B cell (primary cell): ENCODE measurements at regions not wholly inside any gene's neighbourhood (a gene's known extent, or its start where the extent isn't known, plus 50 kb on each side); places are given as distances from the start of the nearest gene placed in this dataset.
A peak's percentile ranks its signal among the peaks of the same experiment; 100 is the strongest.

Experiments used
- ATAC-seq: fragments of 200-7000 bp; cut with Tn5 transposase; one replicate; pipeline ENCODE4 v1.10.0; 2021; ENCODE audit warnings: low read depth, mild to moderate bottlenecking, moderate number of reproducible peaks, moderate library complexity
- CTCF ChIA-PET: fragments of 350-600 bp; sonication (Branson Sonifier 250); formaldehyde crosslinking; loops from one replicate; lab custom pipeline; 2021; ENCODE audit warnings: antibody characterized with exemption, inconsistent platforms; lab: Charles Lee
- POLR2A ChIA-PET: fragments of 350-600 bp; sonication (Branson Sonifier 250); formaldehyde crosslinking; loops from one replicate; lab custom pipeline; 2021; ENCODE audit warnings: antibody characterized with exemption; lab: Charles Lee
- DNase-seq: peaks from one replicate; pipeline ENCODE4 v3.0.0; 2013
- H2AFZ ChIP-seq: 2 replicates; pipeline ENCODE4 v1.6.1; 2012; ENCODE audit warnings: mild to moderate bottlenecking, low read depth, low read length; ENCODE audit not compliant: insufficient read depth, poor library complexity, severe bottlenecking
- H3K27ac ChIP-seq, 2 donors: 1 replicate in 1 of 2; 2 replicates in 1 of 2; pipeline ENCODE4 v1.5.1; 2012 to 2013; ENCODE audit warnings: low read length in 2 of 2, mild to moderate bottlenecking in 2 of 2, moderate library complexity in 1 of 2
- H3K27me3 ChIP-seq, 4 experiments: fragments of 200-600 bp in 1 of 4; sonication (generic) in 1 of 4; replicated peaks in 1 of 4; 1 replicate in 2 of 4; 2 replicates in 2 of 4; pipeline versions ENCODE4 v1.6.1 to v1.7.0; 2013 to 2016; ENCODE audit warnings: low read length in 3 of 4, mild to moderate bottlenecking in 2 of 4, mixed read lengths in 1 of 4, moderate library complexity in 1 of 4; ENCODE audit not compliant: insufficient read depth in 4 of 4, control insufficient read depth in 3 of 4; ENCODE audit errors: control extremely low read depth in 1 of 4
- H3K36me3 ChIP-seq, 2 experiments: replicated peaks in 1 of 2; 1 replicate in 1 of 2; 2 replicates in 1 of 2; pipeline versions ENCODE4 v1.6.1 to v1.7.1; 2013; ENCODE audit warnings: low read length in 1 of 2; ENCODE audit not compliant: insufficient read depth in 2 of 2, control insufficient read depth in 1 of 2; ENCODE audit errors: control extremely low read depth in 1 of 2, extremely low read depth in 1 of 2
- H3K4me1 ChIP-seq, 2 donors: fragments of 200-600 bp in 1 of 2; sonication (generic) in 1 of 2; 1 replicate in 1 of 2; 2 replicates in 1 of 2; pipeline versions ENCODE4 v1.5.1 to v1.6.1; 2013 to 2017; ENCODE audit warnings: low read length in 2 of 2; ENCODE audit not compliant: control insufficient read depth in 2 of 2, insufficient read depth in 2 of 2
- H3K4me2 ChIP-seq: replicated peaks from 2 replicates; pipeline ENCODE3; 2012; ENCODE audit warnings: mild to moderate bottlenecking, low read depth, low read length; ENCODE audit not compliant: poor library complexity, severe bottlenecking
- H3K4me3 ChIP-seq, 5 experiments: fragments of 200-600 bp in 1 of 5; sonication (generic) in 1 of 5; 1 replicate in 3 of 5; 2 replicates in 2 of 5; pipeline versions ENCODE4 v1.5.1 to v1.7.0; 2011 to 2016; ENCODE audit warnings: low read length in 4 of 5, mild to moderate bottlenecking in 4 of 5, low read depth in 2 of 5, control low read depth in 1 of 5, moderate library complexity in 1 of 5; ENCODE audit not compliant: insufficient read depth in 1 of 5; ENCODE audit errors: control extremely low read depth in 1 of 5, extremely low read depth in 1 of 5
- H3K79me2 ChIP-seq: fragments of 200-600 bp; sonication (generic); one replicate; pipeline ENCODE4 v1.6.0; 2016; ENCODE audit warnings: low read length; ENCODE audit not compliant: control insufficient read depth, insufficient read depth
- H3K9ac ChIP-seq: fragments of 200-600 bp; sonication (generic); 2 replicates; pipeline ENCODE4 v1.6.1; 2017; ENCODE audit warnings: mild to moderate bottlenecking, low read length, moderate library complexity
- H3K9me3 ChIP-seq, 3 donors: one replicate each; pipeline versions ENCODE4 v1.6.1 to v1.7.1; 2013; ENCODE audit warnings: low read length in 2 of 3; ENCODE audit not compliant: control insufficient read depth in 2 of 3, insufficient read depth in 1 of 3; ENCODE audit errors: control extremely low read depth in 1 of 3
- H4K20me1 ChIP-seq: 2 replicates; pipeline ENCODE4 v1.6.0; 2012; ENCODE audit warnings: mild to moderate bottlenecking, low read length; ENCODE audit not compliant: insufficient read depth, control insufficient read depth, poor library complexity, severe bottlenecking
- H3K27ac Mint-ChIP-seq: one replicate; pipeline ENCODE4 v1.8.0; 2021; ENCODE audit warnings: mixed read lengths
- H3K27me3 Mint-ChIP-seq: one replicate; pipeline ENCODE4 v1.8.0; 2021; ENCODE audit warnings: mixed read lengths
- H3K4me1 Mint-ChIP-seq: one replicate; pipeline ENCODE4 v1.8.0; 2021; ENCODE audit warnings: mixed read lengths
- H3K4me3 Mint-ChIP-seq: one replicate; pipeline ENCODE4 v1.8.0; 2021; ENCODE audit warnings: mixed read lengths
- H3K9me3 Mint-ChIP-seq: one replicate; pipeline ENCODE4 v1.8.0; 2022; ENCODE audit warnings: mixed read lengths; ENCODE audit not compliant: insufficient read depth
- EZH2 ChIP-seq: IDR thresholded peaks from 2 replicates; pipeline ENCODE4 v1.6.1; 2012; ENCODE audit warnings: borderline replicate concordance, low read depth, mild to moderate bottlenecking, moderate library complexity, low read length; ENCODE audit not compliant: insufficient read depth, poor library complexity, severe bottlenecking
- WGBS: methylation state at CpG from one replicate; pipeline ENCODE4 v1.1.5; 2013; ENCODE audit warnings: missing lambda C conversion rate; ENCODE audit not compliant: insufficient coverage; 5-methylcytosine and 5-hydroxymethylcytosine counted together
- intact Hi-C: fragments of 100-400 bp; cut with micrococcal nuclease; formaldehyde crosslinking; loops from one replicate; pipeline ENCODE4 v1.10.0; 2022
- TF ChIP-seq, protein P1 (sequence below): fragments of 200-600 bp; IDR thresholded peaks from one replicate; pipeline ENCODE4 v1.8.0; 2022; ENCODE audit warnings: antibody characterized with exemption, mild to moderate bottlenecking

DNA sequence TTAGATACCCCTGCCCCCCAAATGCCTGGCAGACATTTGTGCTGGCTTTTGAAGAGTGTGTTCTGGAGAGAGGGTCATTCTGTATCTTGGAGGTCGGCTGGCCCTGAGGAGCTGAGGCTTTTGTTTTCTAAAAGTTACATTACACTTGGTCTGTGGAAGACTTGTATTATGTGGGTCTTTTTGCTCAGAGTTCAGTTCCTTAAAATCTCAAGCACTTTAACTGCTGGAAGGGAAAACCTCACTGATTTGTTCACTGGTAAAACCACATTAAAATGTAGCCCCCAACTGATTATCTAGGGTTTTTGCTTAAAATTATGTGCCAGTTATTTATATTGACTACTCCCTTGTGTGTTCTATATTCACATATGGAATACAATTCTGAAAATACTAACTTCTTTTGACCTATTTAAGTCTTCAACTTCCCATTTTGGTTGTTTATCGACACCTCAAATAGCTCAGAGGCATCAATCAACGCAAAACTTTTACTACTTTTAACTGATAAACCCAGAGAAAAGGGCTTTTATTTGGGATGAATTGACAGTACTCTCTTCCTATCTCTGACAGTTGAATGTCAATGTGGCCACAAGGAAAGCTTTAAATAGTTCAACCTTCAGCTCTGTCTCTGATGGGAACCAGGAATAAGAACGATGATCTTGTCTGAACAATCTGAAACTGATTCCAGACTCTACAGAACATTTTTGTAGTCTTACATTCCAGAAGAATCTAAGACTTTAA, 54.0 kb upstream of the MAP3K1 start:
- Histone ChIP-seq H3K4me3 (peak overlapping the region in 2 of 5 experiments; percentile 7 to 40), H3K27me3 (no peaks in the 10 kb centered on the region), H2AFZ (peak overlapping the region; percentile 62), H3K79me2 (peaks cover 3% of the 10 kb centered on the region), H3K9me3 (no peaks in the 10 kb centered on the region), H4K20me1 (no peaks in the 10 kb centered on the region), H3K4me2 (peak overlapping the region; percentile 60), H3K4me1 (peaks cover 51 to 57% of the 10 kb centered on the region in 2 donors), H3K27ac (peak overlapping the region; percentile 43 to 62), H3K36me3 (no peaks in the 10 kb centered on the region), H3K9ac (peak overlapping the region; percentile 30)
- TF ChIP-seq, protein P1, sequence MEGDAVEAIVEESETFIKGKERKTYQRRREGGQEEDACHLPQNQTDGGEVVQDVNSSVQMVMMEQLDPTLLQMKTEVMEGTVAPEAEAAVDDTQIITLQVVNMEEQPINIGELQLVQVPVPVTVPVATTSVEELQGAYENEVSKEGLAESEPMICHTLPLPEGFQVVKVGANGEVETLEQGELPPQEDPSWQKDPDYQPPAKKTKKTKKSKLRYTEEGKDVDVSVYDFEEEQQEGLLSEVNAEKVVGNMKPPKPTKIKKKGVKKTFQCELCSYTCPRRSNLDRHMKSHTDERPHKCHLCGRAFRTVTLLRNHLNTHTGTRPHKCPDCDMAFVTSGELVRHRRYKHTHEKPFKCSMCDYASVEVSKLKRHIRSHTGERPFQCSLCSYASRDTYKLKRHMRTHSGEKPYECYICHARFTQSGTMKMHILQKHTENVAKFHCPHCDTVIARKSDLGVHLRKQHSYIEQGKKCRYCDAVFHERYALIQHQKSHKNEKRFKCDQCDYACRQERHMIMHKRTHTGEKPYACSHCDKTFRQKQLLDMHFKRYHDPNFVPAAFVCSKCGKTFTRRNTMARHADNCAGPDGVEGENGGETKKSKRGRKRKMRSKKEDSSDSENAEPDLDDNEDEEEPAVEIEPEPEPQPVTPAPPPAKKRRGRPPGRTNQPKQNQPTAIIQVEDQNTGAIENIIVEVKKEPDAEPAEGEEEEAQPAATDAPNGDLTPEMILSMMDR, result no peak
- no peak for TF ChIP-seq EZH2
- DNase-seq (peak; percentile 46), ATAC-seq (no peak)
- Mint-ChIP-seq H3K4me3 (peak overlapping the region; percentile 72), H3K27ac (peak overlapping the region; percentile 90), H3K27me3 (no peaks in the 10 kb centered on the region), H3K9me3 (no peaks in the 10 kb centered on the region), H3K4me1 (peaks cover 61% of the 10 kb centered on the region)
- intact Hi-C loops, result loop anchor here (2.0 kb wide), 1 partner anchor 15 kb away; no protein-coding TSS in a partner anchor
- CTCF ChIA-PET, result interaction anchor here (1.2 to 1.3 kb wide), 3 partner anchors 14 to 172 kb away, joined by 3 to 5 read pairs (median 3); no protein-coding TSS in a partner anchor
- WGBS, result 40% methylated on average over 1 of the region's 4 CpGs
- POLR2A ChIA-PET, result no interaction called here

DNA sequence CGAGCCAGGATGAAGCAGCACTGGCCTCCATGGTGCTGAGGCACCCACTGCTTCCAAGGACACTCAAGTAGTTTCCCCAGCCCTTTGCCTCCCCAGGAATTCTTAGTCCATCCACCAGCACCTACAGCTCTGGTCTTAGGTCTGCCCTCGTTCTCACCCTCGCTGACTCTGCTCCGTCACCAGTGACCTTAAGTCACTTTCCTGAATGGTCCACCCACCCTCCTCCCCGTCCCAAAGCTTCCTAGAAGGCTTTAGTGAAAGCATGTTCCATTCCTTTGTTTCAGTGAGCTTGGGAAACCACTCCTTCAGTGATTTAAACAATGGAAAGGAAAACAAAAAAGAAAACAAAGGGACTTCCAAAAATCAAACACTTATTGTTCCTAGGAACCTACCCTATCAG, 54.6 kb upstream of the MAP3K1 start:
- Mint-ChIP-seq H3K27ac (peak overlapping the region; percentile 90), H3K9me3 (no peaks in the 10 kb centered on the region), H3K4me1 (peaks cover 62% of the 10 kb centered on the region), H3K27me3 (no peaks in the 10 kb centered on the region), H3K4me3 (peak overlapping the region; percentile 72)
- TF ChIP-seq, protein P1, result no peak
- TF ChIP-seq EZH2, result no peak
- no peak for DNase-seq
- ATAC-seq, result no peak
- peak overlapping the region; percentile 30 for H3K9ac ChIP-seq
- H3K27ac ChIP-seq, result peak overlapping the region; percentile 11 to 62
- no peaks in the 10 kb centered on the region for H4K20me1 ChIP-seq
- H3K9me3 ChIP-seq, result no peaks in the 10 kb centered on the region
- H3K4me1 ChIP-seq, result peaks cover 47 to 55% of the 10 kb centered on the region in 2 donors
- CTCF ChIA-PET, result interaction anchor here (1.2 to 1.3 kb wide), 3 partner anchors 14 to 172 kb away, joined by 3 to 5 read pairs (median 3); no protein-coding TSS in a partner anchor
- H3K4me3 ChIP-seq, result no peak overlapping the region
- H3K36me3 ChIP-seq, result no peaks in the 10 kb centered on the region
- H3K27me3 ChIP-seq, result no peaks in the 10 kb centered on the region
- H3K79me2 ChIP-seq, result peaks cover 3% of the 10 kb centered on the region
- peak overlapping the region; percentile 60 for H3K4me2 ChIP-seq
- intact Hi-C loops, result loop anchor here (2.0 kb wide), 1 partner anchor 14 kb away; no protein-coding TSS in a partner anchor
- POLR2A ChIA-PET, result interaction anchor here (0.6 kb wide), 1 partner anchor 18 kb away, joined by 6 read pairs; no protein-coding TSS in a partner anchor
- peak overlapping the region; percentile 62 for H2AFZ ChIP-seq
- 98% methylated on average over 4 of the region's 5 CpGs for WGBS
